ENCODE measurements at regions not wholly inside any gene's neighbourhood (a gene's known extent, or its start where the extent isn't known, plus 50 kb on each side); places are given as distances from the start of the nearest gene placed in this dataset.

GRCh38 chr14:85943192-85943591 lies 413.2 kb downstream of the FLRT2 start:
- peaks cover 77% of the 10 kb centered on the region for H3K9me3 ChIP-seq (ENCODE audit: low read length)
- no peak overlapping the region for H3K9ac ChIP-seq (ENCODE audit: insufficient read depth, low read depth, low read length)
- no peak overlapping the region for H3K4me3 ChIP-seq (replicated peaks in 1 of 3; ENCODE audit: insufficient read depth in 1 of 3, low read depth in 2 of 3, low read length in 3 of 3)
- H3K4me2 ChIP-seq (ENCODE audit: low read depth, low read length) = no peak overlapping the region
- H3K36me3 ChIP-seq (replicated peaks in 1 of 2; ENCODE audit: control insufficient read depth in 1 of 2, insufficient read depth in 2 of 2, low read length in 2 of 2) = no peaks in the 10 kb centered on the region
- no peak for FAIRE-seq
- ChIA-PET CTCF (ENCODE audit: low intra/inter-chr PET ratio, low total read pairs) (no interaction called here), POLR2A (no interaction called here)
- H3K27ac ChIP-seq (ENCODE audit: extremely low read length, insufficient read depth, low read length) = no peak overlapping the region
- H3K79me2 ChIP-seq (ENCODE audit: insufficient read depth, low read length) = no peaks in the 10 kb centered on the region
- no peaks in the 10 kb centered on the region for H3K27me3 ChIP-seq (ENCODE audit: control insufficient read depth in 1 of 2, insufficient read depth in 2 of 2, low read length in 2 of 2)
- H2AFZ ChIP-seq (ENCODE audit: low read length) = no peak overlapping the region
- ATAC-seq = no peak
- BruUV-seq (replicated peaks) = no TSS peak
- no peak for TF ChIP-seq ZEB1 (IDR thresholded peaks at IDR 0.05; ENCODE audit: insufficient replicate concordance, low read depth)
- intact Hi-C loops (cut with micrococcal nuclease; ENCODE audit: unreplicated experiment) (no loop called here), in situ Hi-C loops (cut with HindIII; ENCODE audit: extremely low pct_ligation_motif_present, low pct_unique_long_range_greater_than_20kb) (no loop called here)
- no peaks in the 10 kb centered on the region for H3K4me1 ChIP-seq (ENCODE audit: insufficient read depth, low read length)
- WGBS (ENCODE audit: low lambda C conversion rate) = 0% methylated on average over 1 of the region's 1 CpG
- no peak for DNase-seq (ENCODE audit: low spot score)
- H4K20me1 ChIP-seq (ENCODE audit: insufficient read depth, low read length) = no peaks in the 10 kb centered on the region

GRCh38 chr14:85934886-85935254 lies 404.9 kb downstream of the FLRT2 start:
- Histone ChIP-seq H3K9me3 (ENCODE audit: low read length) (peaks cover 28% of the 10 kb centered on the region), H3K36me3 (replicated peaks in 1 of 2; ENCODE audit: control insufficient read depth in 1 of 2, insufficient read depth in 2 of 2, low read length in 2 of 2) (no peaks in the 10 kb centered on the region), H3K4me1 (ENCODE audit: insufficient read depth, low read length) (no peaks in the 10 kb centered on the region), H3K27ac (ENCODE audit: extremely low read length, insufficient read depth, low read length) (no peak overlapping the region), H4K20me1 (ENCODE audit: insufficient read depth, low read length) (no peaks in the 10 kb centered on the region), H3K4me2 (ENCODE audit: low read depth, low read length) (peak overlapping the region; percentile 64), H3K9ac (ENCODE audit: insufficient read depth, low read depth, low read length) (peak overlapping the region; percentile 24; the same call in 1 of the 2 replicates), H3K27me3 (ENCODE audit: control insufficient read depth in 1 of 2, insufficient read depth in 2 of 2, low read length in 2 of 2) (no peaks in the 10 kb centered on the region), H2AFZ (ENCODE audit: low read length) (peak overlapping the region; percentile 92), H3K4me3 (replicated peaks in 1 of 3; ENCODE audit: insufficient read depth in 1 of 3, low read depth in 2 of 3, low read length in 3 of 3) (peak overlapping the region; percentile 55 to 86 (median 62)), H3K79me2 (ENCODE audit: insufficient read depth, low read length) (no peaks in the 10 kb centered on the region)
- BruUV-seq (replicated peaks) = TSS peak; percentile 52
- 1% methylated on average over 3 of the region's 3 CpGs for WGBS (ENCODE audit: low lambda C conversion rate)
- CTCF ChIA-PET (ENCODE audit: low intra/inter-chr PET ratio, low total read pairs) = no interaction called here
- in situ Hi-C loops (cut with HindIII; ENCODE audit: extremely low pct_ligation_motif_present, low pct_unique_long_range_greater_than_20kb) (no loop called here), intact Hi-C loops (cut with micrococcal nuclease; ENCODE audit: unreplicated experiment) (no loop called here)
- DNase-seq (ENCODE audit: low spot score) (no peak), ATAC-seq (peak; percentile 33), FAIRE-seq (no peak)
- POLR2A ChIA-PET = no interaction called here
- TF ChIP-seq AHR (CRISPR knock-in tag; IDR thresholded peaks at IDR 0.05) (no peak), ZNF609 (CRISPR knock-in tag; IDR thresholded peaks at IDR 0.05; ENCODE audit: borderline replicate concordance) (no peak), TRIM24 (CRISPR knock-in tag; IDR thresholded peaks at IDR 0.05) (no peak)
